RWPE1 (cell line): ENCODE measurements at regions not wholly inside any gene's neighbourhood (a gene's known extent, or its start where the extent isn't known, plus 50 kb on each side); places are given as distances from the start of the nearest gene placed in this dataset.
"Not testable (repeated sequence)": the region's sequence is repeated elsewhere in the genome, so short reads cannot be mapped to it uniquely, and the experiment has no call there.

Experiments
- CTCF ChIA-PET: fragments of 350-600 bp; sonication (Branson Sonifier 250); formaldehyde crosslinking; extraction: SDS; loops from one replicate; lab custom pipeline; 2021; lab: Yijun Ruan, JAX
- POLR2A ChIA-PET: fragments of 400-600 bp; formaldehyde crosslinking; extraction: SDS; loops from one replicate; lab custom pipeline; 2020; ENCODE audit warnings: antibody characterized with exemption; ENCODE audit not compliant: low non-redundant PET; lab: Yijun Ruan, JAX
- DNase-seq: peaks from one replicate; pipeline ENCODE4 v3.0.0; 2012; ENCODE audit warnings: low spot score
- H3K27ac ChIP-seq: fragments of 450-650 bp; 2 replicates; pipeline ENCODE4 v1.5.1; 2017
- CTCF ChIP-seq: fragments of 450-650 bp; conservative IDR thresholded peaks from 2 replicates; pipeline ENCODE4 v1.5.1; 2017; ENCODE audit warnings: low read depth, mild to moderate bottlenecking

GRCh38 chr12:131647667-131648066, 63.2 kb upstream of the SFSWAP start:
- POLR2A ChIA-PET: no interaction called here
- CTCF ChIA-PET: no interaction called here
- no peak for DNase-seq
- no peak for TF ChIP-seq CTCF
- H3K27ac ChIP-seq: no peak overlapping the region

DNA sequence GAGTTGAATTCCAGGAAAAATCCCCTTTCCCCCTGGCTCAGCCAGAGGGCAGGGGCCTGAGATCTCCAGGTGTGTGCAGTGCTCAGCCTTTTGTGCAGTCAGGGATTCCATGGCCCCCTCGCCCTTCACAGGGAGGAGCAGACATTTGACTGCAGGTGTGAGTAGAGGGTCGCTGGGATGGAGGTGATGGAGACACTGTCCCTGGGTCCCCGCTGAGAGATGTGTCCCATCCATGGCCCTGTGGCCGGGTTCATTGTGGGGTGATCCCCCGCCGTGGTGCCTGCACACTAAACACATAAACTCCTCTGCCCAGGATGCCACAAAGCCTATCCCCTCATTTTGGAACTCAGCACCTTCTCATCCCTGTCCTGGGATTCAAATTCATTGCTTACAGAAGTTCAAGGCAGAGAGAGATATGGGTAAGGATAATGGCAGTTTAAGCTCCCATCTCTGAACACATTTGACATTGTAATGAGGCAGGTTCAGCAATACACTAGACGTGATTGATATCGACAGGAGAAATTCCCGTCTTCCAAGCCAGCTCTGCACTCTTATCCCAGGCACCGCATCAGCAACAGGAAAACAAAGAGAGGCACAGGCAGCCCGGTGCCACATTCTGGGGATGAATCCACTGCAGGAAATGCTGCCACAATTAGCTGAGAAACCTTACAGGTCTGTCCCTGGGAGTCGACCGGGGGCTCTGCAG, 55.3 kb upstream of the SFSWAP start:
- DNase-seq, H3K27ac ChIP-seq, CTCF ChIA-PET, POLR2A ChIA-PET: not testable (repeated sequence)

- CTCF ChIA-PET, DNase-seq, H3K27ac ChIP-seq, POLR2A ChIA-PET: not testable (repeated sequence)
Measured at GRCh38 chr12:131656796-131657195, 54.1 kb upstream of the SFSWAP start.

DNA sequence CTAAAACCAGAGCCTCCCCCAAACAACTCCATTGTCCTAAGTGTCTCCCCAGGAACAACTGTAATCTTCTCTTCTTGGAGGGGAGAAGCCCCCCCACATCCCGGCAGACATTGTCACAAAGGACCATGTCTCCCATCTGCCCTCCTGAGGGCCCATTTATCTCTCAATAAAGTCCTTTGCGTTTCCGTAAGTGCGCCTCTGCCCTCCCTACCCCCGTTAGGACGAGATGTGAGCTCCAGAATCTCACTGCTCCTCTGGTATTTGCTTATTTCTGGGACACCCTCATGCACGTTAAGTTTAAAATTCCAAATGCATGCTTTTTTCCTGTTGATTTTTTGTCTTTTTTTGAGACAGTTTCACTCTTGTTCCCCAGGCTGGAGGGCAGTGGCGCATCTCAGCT, 52.3 kb upstream of the SFSWAP start:
- DNase-seq, H3K27ac ChIP-seq, CTCF ChIA-PET, POLR2A ChIA-PET: not testable (repeated sequence)

DNA sequence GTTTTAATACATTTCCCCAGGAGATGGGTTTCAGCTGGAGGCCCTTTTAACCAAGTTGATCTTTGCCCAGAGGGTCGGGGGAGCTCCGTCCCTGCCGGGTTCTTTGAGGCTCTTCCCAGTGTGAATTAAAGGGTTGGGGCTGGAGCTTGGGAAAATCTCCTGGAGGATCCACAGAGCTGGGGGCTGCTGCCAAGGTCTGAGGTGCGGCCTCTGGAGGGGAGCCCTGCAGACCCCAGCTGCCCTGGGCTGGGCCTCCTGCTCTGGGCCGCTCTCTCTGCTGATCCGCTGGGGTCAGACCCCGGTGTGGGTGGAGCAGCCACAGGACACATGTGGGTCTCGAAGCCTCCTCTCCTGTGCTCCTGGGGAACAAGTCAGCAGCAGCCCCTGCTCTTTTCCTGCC, 51.4 kb upstream of the SFSWAP start:
- DNase-seq, POLR2A ChIA-PET, H3K27ac ChIP-seq, CTCF ChIA-PET: not testable (repeated sequence)

DNA sequence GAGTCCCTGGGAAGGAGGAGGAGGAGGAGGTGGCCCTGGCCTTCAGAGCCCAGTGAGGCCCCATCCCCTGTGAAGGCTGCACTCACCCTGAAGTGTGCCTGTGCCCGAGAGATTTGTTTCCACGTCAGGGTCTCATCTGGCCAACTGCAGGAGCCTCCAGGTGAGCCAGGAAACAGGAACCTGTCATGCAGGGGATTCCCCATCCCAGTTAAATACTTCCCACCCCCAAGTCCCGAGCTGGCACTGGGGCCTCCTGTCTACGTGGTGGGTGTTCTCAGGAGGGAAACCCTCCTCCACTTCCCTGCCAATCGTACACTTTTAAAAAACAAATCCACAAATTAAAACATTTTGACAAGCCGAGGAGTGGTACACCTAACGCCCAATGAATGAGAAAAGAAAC, 50.9 kb upstream of the SFSWAP start:
- POLR2A ChIA-PET, CTCF ChIA-PET, DNase-seq, H3K27ac ChIP-seq: not testable (repeated sequence)

GRCh38 chr12:131660401-131660800, 50.5 kb upstream of the SFSWAP start:
- DNase-seq, H3K27ac ChIP-seq, CTCF ChIA-PET, POLR2A ChIA-PET: not testable (repeated sequence)
